ENCODE measurements at regions not wholly inside any gene's neighbourhood (a gene's known extent, or its start where the extent isn't known, plus 50 kb on each side); places are given as distances from the start of the nearest gene placed in this dataset.

DNA sequence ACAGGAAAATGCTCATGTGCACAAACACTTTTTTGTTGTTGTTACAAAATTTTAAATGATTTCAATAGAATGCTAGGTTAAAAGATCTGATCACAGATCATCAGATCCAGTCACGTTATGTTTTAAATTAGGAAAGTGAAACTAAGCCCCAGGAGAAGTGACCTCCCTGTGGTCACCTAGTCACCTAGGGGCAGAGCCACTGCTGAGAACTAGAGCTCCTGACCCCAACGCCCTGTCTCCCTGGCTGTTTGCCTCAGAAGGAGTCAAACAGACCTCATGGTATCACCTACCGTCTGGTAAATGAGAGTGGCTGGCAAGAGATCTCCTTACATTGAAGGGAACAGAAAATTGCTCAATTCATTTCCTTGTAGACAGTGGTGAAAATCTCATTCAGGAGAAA, 447.3 kb downstream of the ADRA2A start:
- H4K20me1 ChIP-seq (ENCODE audit: control insufficient read depth, insufficient read depth): no peaks in the 10 kb centered on the region
- ChIA-PET SMC1A (ENCODE audit: uncharacterized antibody, unreplicated experiment) (no interaction called here), POLR2A (no interaction called here), RAD21 (ENCODE audit: unreplicated experiment) (no interaction called here), CTCF (no interaction called here)
- no peaks in the 10 kb centered on the region for H3K36me3 ChIP-seq (ENCODE audit: control insufficient read depth in 2 of 2, insufficient read depth in 2 of 2, low read length in 1 of 2)
- H3K4me3 ChIP-seq: no peak overlapping the region
- H3K4me1 ChIP-seq (ENCODE audit: control insufficient read depth, insufficient read depth, low read length): no peaks in the 10 kb centered on the region
- no peak overlapping the region for H3K27ac ChIP-seq (ENCODE audit: control insufficient read depth, insufficient read depth)
- in situ Hi-C loops (cut with MboI) (no loop called here), intact Hi-C loops (cut with micrococcal nuclease; ENCODE audit: unreplicated experiment) (no loop called here)
- H3K9ac ChIP-seq (ENCODE audit: control insufficient read depth, insufficient read depth, low read length): no peak overlapping the region
- 42% methylated on average over 3 of the region's 3 CpGs for WGBS (ENCODE audit: insufficient coverage, insufficient replicate concordance, low lambda C conversion rate, missing lambda C conversion rate)
- TF ChIP-seq SMC3 (IDR thresholded peaks at IDR 0.05; ENCODE audit: borderline replicate concordance, low read length): no peak
- TF ChIP-seq, protein P1, sequence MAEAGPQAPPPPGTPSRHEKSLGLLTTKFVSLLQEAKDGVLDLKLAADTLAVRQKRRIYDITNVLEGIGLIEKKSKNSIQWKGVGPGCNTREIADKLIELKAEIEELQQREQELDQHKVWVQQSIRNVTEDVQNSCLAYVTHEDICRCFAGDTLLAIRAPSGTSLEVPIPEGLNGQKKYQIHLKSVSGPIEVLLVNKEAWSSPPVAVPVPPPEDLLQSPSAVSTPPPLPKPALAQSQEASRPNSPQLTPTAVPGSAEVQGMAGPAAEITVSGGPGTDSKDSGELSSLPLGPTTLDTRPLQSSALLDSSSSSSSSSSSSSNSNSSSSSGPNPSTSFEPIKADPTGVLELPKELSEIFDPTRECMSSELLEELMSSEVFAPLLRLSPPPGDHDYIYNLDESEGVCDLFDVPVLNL (IDR thresholded peaks at IDR 0.05; ENCODE audit: low read depth, low read length): no peak
- no peak for TF ChIP-seq PML (IDR thresholded peaks at IDR 0.05; ENCODE audit: low read length)
- TF ChIP-seq RFX5 (IDR thresholded peaks at IDR 0.05; ENCODE audit: low read depth, low read length): no peak
- no peak for TF ChIP-seq TCF12 (IDR thresholded peaks at IDR 0.05; ENCODE audit: low read depth, low read length)
- TF ChIP-seq TBL1XR1 (IDR thresholded peaks at IDR 0.05; ENCODE audit: low read depth, low read length): no peak
- no peak for TF ChIP-seq BRCA1 (IDR thresholded peaks at IDR 0.05; ENCODE audit: low read depth, low read length)
- no peak for TF ChIP-seq ZNF217 (IDR thresholded peaks at IDR 0.05)
- no peak for TF ChIP-seq SREBF1 (IDR thresholded peaks at IDR 0.05; ENCODE audit: low read length)
- TF ChIP-seq YBX1 (IDR thresholded peaks at IDR 0.05): no peak
- no peak for TF ChIP-seq KAT2A (conservative IDR thresholded peaks at IDR 0.05; ENCODE audit: control insufficient read depth, low read depth, low read length)
- no peak for TF ChIP-seq CEBPB (IDR thresholded peaks at IDR 0.05; ENCODE audit: borderline replicate concordance in 1 of 2, low read depth in 2 of 2, low read length in 2 of 2)
- H3K9me3 ChIP-seq (replicated peaks; ENCODE audit: control insufficient read depth, insufficient read depth, low read length): no peaks in the 10 kb centered on the region
- no TSS peak for BruUV-seq (replicated peaks)
- H3K79me2 ChIP-seq (ENCODE audit: control insufficient read depth, insufficient read depth, low read length): no peaks in the 10 kb centered on the region
- ATAC-seq: no peak
- H3K27me3 ChIP-seq (replicated peaks in 1 of 2; ENCODE audit: control insufficient read depth in 2 of 2, insufficient read depth in 2 of 2, low read length in 1 of 2): no peaks in the 10 kb centered on the region
- no peak for DNase-seq (ENCODE audit: low read depth, low spot score)
- no peak for FAIRE-seq
- H2AFZ ChIP-seq (ENCODE audit: control insufficient read depth, low read depth, low read length): no peak overlapping the region
- no peak overlapping the region for H3K4me2 ChIP-seq (ENCODE audit: control insufficient read depth, insufficient read depth)
